HCT116 (cell line): ENCODE measurements at regions not wholly inside any gene's neighbourhood (a gene's known extent, or its start where the extent isn't known, plus 50 kb on each side); places are given as distances from the start of the nearest gene placed in this dataset.

Experiments used
- ATAC-seq: fragments of 200-7000 bp; cut with Tn5 transposase; 2 replicates; pipeline ENCODE4 v1.9.1; 2020; ENCODE audit warnings: mild to moderate bottlenecking, moderate library complexity
- BruUV-seq: library from RNA; stranded (reverse); fragments of 400-500 nt; replicated peaks from 2 replicates; lab custom pipeline; 2021; lab: Mats Ljungman, UMichigan
- CTCF ChIA-PET: fragments of 300-600 bp; sonication (Branson Sonifier 250); formaldehyde crosslinking; loops from one replicate; lab custom pipeline; 2021; ENCODE audit warnings: antibody characterized with exemption; lab: Charles Lee
- POLR2A ChIA-PET: fragments of 300-600, 350-600 bp; sonication (Branson Sonifier 250); formaldehyde crosslinking; loops from one replicate; lab custom pipeline; 2021; ENCODE audit warnings: antibody characterized with exemption; lab: Charles Lee
- RAD21 ChIA-PET, 2 experiments: fragments of 300-600 bp; sonication (Branson Sonifier 250); formaldehyde crosslinking; loops; one replicate each; lab custom pipeline; 2023; ENCODE audit warnings: low total read pairs in 2 of 2; ENCODE audit not compliant: uncharacterized antibody in 2 of 2, unreplicated experiment in 2 of 2, low non-redundant PET in 1 of 2; lab: Charles Lee
- DNase-seq: peaks from one replicate; pipeline ENCODE4 v3.0.0-alpha.2; 2010; ENCODE audit warnings: low read depth, low spot score
- H2AFZ ChIP-seq: fragments of 200-600 bp; shearing (Covaris generic), sonication (generic); 2 replicates; pipeline ENCODE4 v1.6.1; 2017; ENCODE audit warnings: low read depth, mixed run types, mixed read lengths, antibody characterized with exemption, low read length; ENCODE audit not compliant: poor library complexity, severe bottlenecking
- H3K27ac ChIP-seq: 2 replicates; pipeline ENCODE4 v1.5.1; 2012; ENCODE audit warnings: low read depth, low read length
- H3K27me3 ChIP-seq: fragments of 200-600 bp; sonication (generic); 2 replicates; pipeline ENCODE4 v1.6.1; 2016; ENCODE audit warnings: mixed run types, low read length, mixed read lengths; ENCODE audit not compliant: insufficient read depth
- H3K36me3 ChIP-seq, 2 experiments: fragments of 200-500 bp in 1 of 2; fragments of 200-600 bp in 1 of 2; sonication (Bioruptor generic) in 1 of 2; sonication (generic) in 1 of 2; 2 replicates each; pipeline versions ENCODE4 v1.5.1 to v1.6.1; 2014 to 2016; ENCODE audit warnings: low read length in 2 of 2, inconsistent platforms in 1 of 2, mixed read lengths in 1 of 2, mixed run types in 1 of 2; ENCODE audit not compliant: insufficient read depth in 2 of 2, control insufficient read depth in 1 of 2
- H3K4me1 ChIP-seq, 2 experiments: fragments of 200-600 bp in 1 of 2; sonication (generic) in 1 of 2; 2 replicates each; pipeline versions ENCODE4 v1.5.1 to v1.6.1; 2012 to 2017; ENCODE audit warnings: low read length in 2 of 2, inconsistent platforms in 1 of 2, mild to moderate bottlenecking in 1 of 2, mixed read lengths in 1 of 2, mixed run types in 1 of 2, moderate library complexity in 1 of 2; ENCODE audit not compliant: insufficient read depth in 2 of 2, control insufficient read depth in 1 of 2
- H3K4me2 ChIP-seq: fragments of 200-600 bp; sonication (generic); 2 replicates; pipeline ENCODE4 v1.6.1; 2017; ENCODE audit warnings: mixed run types, low read length, mixed read lengths
- H3K4me3 ChIP-seq, 2 experiments: fragments of 200-600 bp in 1 of 2; sonication (generic) in 1 of 2; replicated peaks in 1 of 2; 2 replicates each; pipeline ENCODE4 v1.5.1; 2011 to 2016; ENCODE audit warnings: low read length in 2 of 2, control low read depth in 1 of 2, low read depth in 1 of 2, mild to moderate bottlenecking in 1 of 2, mixed read lengths in 1 of 2, mixed run types in 1 of 2
- H3K79me2 ChIP-seq: fragments of 200-600 bp; sonication (generic); 2 replicates; pipeline ENCODE4 v1.6.1; 2017; ENCODE audit warnings: mild to moderate bottlenecking, mixed run types, low read length, moderate library complexity, mixed read lengths; ENCODE audit not compliant: insufficient read depth
- H3K9ac ChIP-seq: fragments of 200-600 bp; sonication (generic); 2 replicates; pipeline ENCODE4 v1.6.1; 2016; ENCODE audit warnings: low read length, mixed read lengths
- H3K9me2 ChIP-seq: fragments of 200-600 bp; sonication (generic), shearing (Covaris generic); 2 replicates; pipeline ENCODE4 v1.6.1; 2017; ENCODE audit warnings: mixed run types, mild to moderate bottlenecking, moderate library complexity; ENCODE audit not compliant: insufficient read depth
- H3K9me3 ChIP-seq, 2 experiments: fragments of 200-500 bp in 1 of 2; fragments of 200-600 bp in 1 of 2; sonication (Bioruptor generic) in 1 of 2; sonication (generic) in 1 of 2; 2 replicates each; pipeline ENCODE4 v1.6.1; 2014 to 2017; ENCODE audit warnings: low read length in 2 of 2, mixed read lengths in 2 of 2, inconsistent platforms in 1 of 2, low read depth in 1 of 2, mild to moderate bottlenecking in 1 of 2, mixed run types in 1 of 2, moderate library complexity in 1 of 2; ENCODE audit not compliant: control insufficient read depth in 1 of 2, insufficient read depth in 1 of 2
- H4K20me1 ChIP-seq: fragments of 200-600 bp; sonication (generic), shearing (Covaris generic); 2 replicates; pipeline ENCODE4 v1.6.1; 2017; ENCODE audit warnings: mixed run types, mild to moderate bottlenecking, moderate library complexity; ENCODE audit not compliant: insufficient read depth
- CTCF ChIP-seq, 3 experiments: fragments of 200-600 bp in 1 of 3; sonication (generic) in 1 of 3; IDR thresholded peaks in 2 of 3; conservative IDR thresholded peaks in 1 of 3; 2 replicates each; pipeline ENCODE4 v1.5.1; 2012 to 2017; ENCODE audit warnings: low read depth in 2 of 3, low read length in 2 of 3, antibody characterized with exemption in 1 of 3, borderline replicate concordance in 1 of 3, control low read depth in 1 of 3, mild to moderate bottlenecking in 1 of 3, mixed read lengths in 1 of 3, mixed run types in 1 of 3, moderate library complexity in 1 of 3; ENCODE audit not compliant: insufficient read depth in 1 of 3
- ELF1 ChIP-seq: IDR thresholded peaks from 2 replicates; pipeline ENCODE4 v1.6.1; 2012; ENCODE audit warnings: low read depth, borderline replicate concordance
- FOSL1 ChIP-seq: IDR thresholded peaks from 2 replicates; pipeline ENCODE4 v1.6.1; 2012; ENCODE audit warnings: low read depth
- SRF ChIP-seq: IDR thresholded peaks from 2 replicates; pipeline ENCODE4 v1.6.1; 2012; ENCODE audit warnings: low read depth
- ZBTB33 ChIP-seq: IDR thresholded peaks from 2 replicates; pipeline ENCODE4 v1.6.1; 2011; ENCODE audit warnings: mild to moderate bottlenecking, low read length, moderate library complexity; ENCODE audit not compliant: insufficient replicate concordance; ENCODE audit errors: extremely low read depth
- ZFX ChIP-seq: fragments of 450-650 bp; IDR thresholded peaks from 2 replicates; pipeline ENCODE4 v1.6.1; 2017
- intact Hi-C: fragments of 100-400 bp; cut with micrococcal nuclease; formaldehyde crosslinking; loops from 2 replicates; pipeline ENCODE4 v1.10.0; 2022
- TF ChIP-seq, protein P1 (sequence below): IDR thresholded peaks from 2 replicates; pipeline ENCODE4 v1.6.1; 2012
- TF ChIP-seq, protein P2 (sequence below): IDR thresholded peaks from 2 replicates; pipeline ENCODE4 v1.6.1; 2012; ENCODE audit warnings: low read depth

DNA sequence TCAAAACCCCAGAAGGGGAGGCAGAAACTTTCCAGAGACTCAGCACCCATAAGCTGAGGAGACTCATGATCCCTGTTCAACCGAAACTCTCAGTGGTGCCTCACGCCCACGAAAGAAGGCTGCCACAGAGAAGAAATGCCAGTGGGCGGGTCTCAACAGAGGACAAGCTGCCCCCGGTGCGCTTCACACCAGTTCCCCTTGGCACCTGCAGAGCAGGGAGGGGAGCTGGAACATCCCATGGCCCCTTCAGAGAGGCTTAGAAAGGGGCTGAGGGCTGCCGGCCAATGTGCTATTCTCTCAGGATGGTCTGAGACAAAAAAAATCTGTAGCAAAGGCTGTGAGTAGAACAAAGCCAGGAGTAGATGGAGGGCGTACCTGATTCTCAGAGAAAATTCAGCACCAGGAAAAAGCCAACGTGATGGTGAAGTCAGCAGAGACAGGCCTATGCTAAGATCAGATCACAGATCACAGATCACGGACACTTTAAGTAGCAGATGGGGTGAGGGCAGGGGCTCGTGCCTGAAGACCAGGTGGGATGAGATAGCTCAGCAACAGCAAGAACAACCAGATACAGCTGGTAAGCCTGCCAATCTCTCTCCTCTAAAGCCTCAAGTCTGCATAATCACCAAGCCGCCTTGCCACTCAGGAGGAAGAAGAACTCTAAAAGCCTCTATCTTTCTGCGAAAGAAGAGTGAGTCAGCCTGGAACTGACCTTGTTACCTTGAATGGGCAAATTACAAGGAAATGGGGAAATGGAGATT is 206.4 kb upstream of the GRIP1 start:
- Histone ChIP-seq H3K79me2 (no peaks in the 10 kb centered on the region), H3K9me2 (no peaks in the 10 kb centered on the region), H3K9me3 (no peaks in the 10 kb centered on the region), H3K27ac (no peak overlapping the region), H2AFZ (no peak overlapping the region), H3K9ac (no peak overlapping the region), H3K4me1 (no peaks in the 10 kb centered on the region), H3K4me3 (no peak overlapping the region), H3K27me3 (peaks cover 51% of the 10 kb centered on the region), H4K20me1 (no peaks in the 10 kb centered on the region), H3K4me2 (no peak overlapping the region), H3K36me3 (no peaks in the 10 kb centered on the region)
- POLR2A ChIA-PET: no interaction called here
- ATAC-seq: no peak
- BruUV-seq: no TSS peak
- RAD21 ChIA-PET: no interaction called here
- intact Hi-C loops: no loop called here
- DNase-seq: no peak
- CTCF ChIA-PET: no interaction called here
- TF ChIP-seq ZBTB33 (no peak), ZFX (no peak), SRF (no peak), ELF1 (no peak), FOSL1 (no peak), CTCF (IDR thresholded peaks at IDR 0.05 in 2 of 3, conservative IDR thresholded peaks at IDR 0.05 in 1 of 3; ENCODE audit: borderline replicate concordance in 1 of 3, insufficient read depth in 1 of 3, low read depth in 2 of 3, low read length in 2 of 3) (no peak)
- TF ChIP-seq, protein P1, sequence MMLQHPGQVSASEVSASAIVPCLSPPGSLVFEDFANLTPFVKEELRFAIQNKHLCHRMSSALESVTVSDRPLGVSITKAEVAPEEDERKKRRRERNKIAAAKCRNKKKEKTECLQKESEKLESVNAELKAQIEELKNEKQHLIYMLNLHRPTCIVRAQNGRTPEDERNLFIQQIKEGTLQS: no peak
- TF ChIP-seq, protein P2, sequence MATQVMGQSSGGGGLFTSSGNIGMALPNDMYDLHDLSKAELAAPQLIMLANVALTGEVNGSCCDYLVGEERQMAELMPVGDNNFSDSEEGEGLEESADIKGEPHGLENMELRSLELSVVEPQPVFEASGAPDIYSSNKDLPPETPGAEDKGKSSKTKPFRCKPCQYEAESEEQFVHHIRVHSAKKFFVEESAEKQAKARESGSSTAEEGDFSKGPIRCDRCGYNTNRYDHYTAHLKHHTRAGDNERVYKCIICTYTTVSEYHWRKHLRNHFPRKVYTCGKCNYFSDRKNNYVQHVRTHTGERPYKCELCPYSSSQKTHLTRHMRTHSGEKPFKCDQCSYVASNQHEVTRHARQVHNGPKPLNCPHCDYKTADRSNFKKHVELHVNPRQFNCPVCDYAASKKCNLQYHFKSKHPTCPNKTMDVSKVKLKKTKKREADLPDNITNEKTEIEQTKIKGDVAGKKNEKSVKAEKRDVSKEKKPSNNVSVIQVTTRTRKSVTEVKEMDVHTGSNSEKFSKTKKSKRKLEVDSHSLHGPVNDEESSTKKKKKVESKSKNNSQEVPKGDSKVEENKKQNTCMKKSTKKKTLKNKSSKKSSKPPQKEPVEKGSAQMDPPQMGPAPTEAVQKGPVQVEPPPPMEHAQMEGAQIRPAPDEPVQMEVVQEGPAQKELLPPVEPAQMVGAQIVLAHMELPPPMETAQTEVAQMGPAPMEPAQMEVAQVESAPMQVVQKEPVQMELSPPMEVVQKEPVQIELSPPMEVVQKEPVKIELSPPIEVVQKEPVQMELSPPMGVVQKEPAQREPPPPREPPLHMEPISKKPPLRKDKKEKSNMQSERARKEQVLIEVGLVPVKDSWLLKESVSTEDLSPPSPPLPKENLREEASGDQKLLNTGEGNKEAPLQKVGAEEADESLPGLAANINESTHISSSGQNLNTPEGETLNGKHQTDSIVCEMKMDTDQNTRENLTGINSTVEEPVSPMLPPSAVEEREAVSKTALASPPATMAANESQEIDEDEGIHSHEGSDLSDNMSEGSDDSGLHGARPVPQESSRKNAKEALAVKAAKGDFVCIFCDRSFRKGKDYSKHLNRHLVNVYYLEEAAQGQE: no peak
